AG04450 (cell line): ENCODE measurements at regions not wholly inside any gene's neighbourhood (a gene's known extent, or its start where the extent isn't known, plus 50 kb on each side); places are given as distances from the start of the nearest gene placed in this dataset.

ENCODE experiments used
- CTCF ChIA-PET: fragments of 300-600, 350-600 bp; formaldehyde crosslinking; extraction: SDS; loops from one replicate; lab custom pipeline; 2022; ENCODE audit warnings: antibody characterized with exemption, inconsistent platforms; lab: Charles Lee
- POLR2A ChIA-PET: fragments of 350-600 bp; formaldehyde crosslinking; extraction: SDS; loops from one replicate; lab custom pipeline; 2021; ENCODE audit warnings: antibody characterized with exemption, inconsistent platforms; lab: Yijun Ruan, JAX
- DNase-seq: peaks from one replicate; pipeline ENCODE4 v3.0.0-alpha.2; 2011; ENCODE audit warnings: low read depth, low spot score
- H3K27ac ChIP-seq: one replicate; pipeline ENCODE4 v1.5.1; 2012; ENCODE audit warnings: low read depth, low read length, control low read depth
- H3K27me3 ChIP-seq: one replicate; pipeline ENCODE4 v1.6.0; 2012; ENCODE audit warnings: low read length; ENCODE audit not compliant: control insufficient read depth, insufficient read depth
- H3K4me3 ChIP-seq: 2 replicates; pipeline ENCODE4 v1.5.1; 2011; ENCODE audit warnings: mild to moderate bottlenecking, low read depth, low read length, control low read depth
- H3K9me3 ChIP-seq: 2 replicates; pipeline ENCODE4 v1.5.1; 2012; ENCODE audit warnings: low read length; ENCODE audit not compliant: control insufficient read depth, insufficient read depth
- TF ChIP-seq, protein P1 (sequence below): IDR thresholded peaks from 2 replicates; pipeline ENCODE4 v1.5.1; 2011; ENCODE audit warnings: low read depth, low read length, control low read depth, inconsistent platforms

DNA sequence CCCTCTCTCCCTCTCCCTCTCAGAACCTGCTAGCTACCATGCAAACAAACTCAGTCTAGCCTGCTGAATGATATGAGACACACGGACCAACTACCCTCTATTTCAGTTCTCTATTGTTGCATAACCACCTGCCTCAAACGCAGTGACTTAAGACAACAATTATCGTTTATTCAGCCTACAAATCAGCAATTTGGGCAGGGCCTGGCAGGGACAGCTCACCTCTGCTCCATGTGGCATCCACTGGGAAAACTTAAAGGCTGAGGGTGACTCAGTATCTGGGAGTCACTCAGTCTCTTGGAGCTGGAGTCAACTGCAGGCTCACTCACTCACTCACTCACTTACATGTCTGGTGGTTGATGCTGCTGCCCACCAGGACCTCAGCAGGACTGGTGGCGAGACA, 121.3 kb downstream of the SEC16B start:
- DNase-seq = no peak
- CTCF ChIA-PET = no interaction called here
- TF ChIP-seq, protein P1, sequence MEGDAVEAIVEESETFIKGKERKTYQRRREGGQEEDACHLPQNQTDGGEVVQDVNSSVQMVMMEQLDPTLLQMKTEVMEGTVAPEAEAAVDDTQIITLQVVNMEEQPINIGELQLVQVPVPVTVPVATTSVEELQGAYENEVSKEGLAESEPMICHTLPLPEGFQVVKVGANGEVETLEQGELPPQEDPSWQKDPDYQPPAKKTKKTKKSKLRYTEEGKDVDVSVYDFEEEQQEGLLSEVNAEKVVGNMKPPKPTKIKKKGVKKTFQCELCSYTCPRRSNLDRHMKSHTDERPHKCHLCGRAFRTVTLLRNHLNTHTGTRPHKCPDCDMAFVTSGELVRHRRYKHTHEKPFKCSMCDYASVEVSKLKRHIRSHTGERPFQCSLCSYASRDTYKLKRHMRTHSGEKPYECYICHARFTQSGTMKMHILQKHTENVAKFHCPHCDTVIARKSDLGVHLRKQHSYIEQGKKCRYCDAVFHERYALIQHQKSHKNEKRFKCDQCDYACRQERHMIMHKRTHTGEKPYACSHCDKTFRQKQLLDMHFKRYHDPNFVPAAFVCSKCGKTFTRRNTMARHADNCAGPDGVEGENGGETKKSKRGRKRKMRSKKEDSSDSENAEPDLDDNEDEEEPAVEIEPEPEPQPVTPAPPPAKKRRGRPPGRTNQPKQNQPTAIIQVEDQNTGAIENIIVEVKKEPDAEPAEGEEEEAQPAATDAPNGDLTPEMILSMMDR = no peak
- POLR2A ChIA-PET = no interaction called here
- Histone ChIP-seq H3K9me3 (no peaks in the 10 kb centered on the region), H3K4me3 (no peak overlapping the region), H3K27ac (peak overlapping the region; percentile 74), H3K27me3 (no peaks in the 10 kb centered on the region)

DNA sequence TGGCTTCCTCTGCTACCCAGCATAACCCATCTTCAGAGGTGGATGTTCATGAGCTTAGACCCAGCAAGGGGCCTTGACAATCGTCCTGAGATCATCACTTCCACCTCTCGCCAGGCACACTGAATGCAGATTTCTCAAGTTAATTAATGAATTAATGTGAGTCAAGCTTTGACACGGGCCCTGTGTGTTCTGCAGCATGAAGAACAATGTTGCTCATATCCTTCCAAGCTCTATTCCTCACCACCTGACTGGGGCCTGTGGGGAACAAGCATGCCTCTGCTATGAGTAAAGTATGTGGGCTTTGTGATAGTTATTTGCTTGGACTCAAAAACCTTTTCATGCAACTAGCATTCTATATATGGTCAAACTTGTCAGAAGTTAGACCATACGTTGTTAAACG, 122.0 kb downstream of the SEC16B start:
- H3K27ac ChIP-seq = peak overlapping the region; percentile 87
- TF ChIP-seq, protein P1 = no peak
- H3K27me3 ChIP-seq = no peaks in the 10 kb centered on the region
- ChIA-PET CTCF (interaction anchor here (1.3 kb wide), 1 partner anchor 32 kb away, joined by 3 read pairs; no protein-coding TSS in a partner anchor), POLR2A (interaction anchor here (1.0 kb wide), 1 partner anchor 25 kb away, joined by 3 read pairs; no protein-coding TSS in a partner anchor)
- no peak overlapping the region for H3K4me3 ChIP-seq
- no peaks in the 10 kb centered on the region for H3K9me3 ChIP-seq
- DNase-seq = peak; percentile 74

DNA sequence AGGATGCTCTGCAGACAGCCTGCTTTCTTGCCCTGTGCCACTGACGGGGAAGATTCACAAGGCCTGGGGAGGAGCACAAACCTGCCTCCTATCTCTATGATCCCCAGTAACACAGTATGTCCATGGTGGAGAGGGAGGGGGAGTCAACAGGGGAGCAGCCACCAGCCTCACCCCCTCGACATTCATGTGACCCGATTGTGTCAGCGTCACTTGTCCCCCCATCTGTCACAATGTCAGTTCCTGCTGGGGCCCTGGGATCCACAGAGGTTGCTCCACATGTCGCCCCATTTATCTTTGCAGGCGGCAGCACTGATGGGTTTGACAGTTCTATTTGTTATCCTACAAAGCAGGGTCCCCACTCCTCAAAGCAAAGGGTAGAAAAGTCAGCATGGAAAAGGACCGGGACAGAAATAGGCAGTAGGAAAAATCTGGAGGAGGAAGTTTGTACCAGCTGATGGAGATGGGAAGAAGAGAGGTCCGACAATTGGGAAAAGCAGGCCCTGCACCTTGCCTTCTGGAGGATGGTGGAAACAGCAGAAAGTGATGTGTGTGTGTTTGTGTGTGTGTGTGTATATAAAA, 130.9 kb downstream of the SEC16B start:
- ChIA-PET POLR2A (no interaction called here), CTCF (no interaction called here)
- H3K4me3 ChIP-seq = no peak overlapping the region
- H3K27ac ChIP-seq = no peak overlapping the region
- DNase-seq = no peak
- TF ChIP-seq, protein P1 = no peak
- H3K9me3 ChIP-seq = no peaks in the 10 kb centered on the region
- peaks cover 5% of the 10 kb centered on the region for H3K27me3 ChIP-seq

DNA sequence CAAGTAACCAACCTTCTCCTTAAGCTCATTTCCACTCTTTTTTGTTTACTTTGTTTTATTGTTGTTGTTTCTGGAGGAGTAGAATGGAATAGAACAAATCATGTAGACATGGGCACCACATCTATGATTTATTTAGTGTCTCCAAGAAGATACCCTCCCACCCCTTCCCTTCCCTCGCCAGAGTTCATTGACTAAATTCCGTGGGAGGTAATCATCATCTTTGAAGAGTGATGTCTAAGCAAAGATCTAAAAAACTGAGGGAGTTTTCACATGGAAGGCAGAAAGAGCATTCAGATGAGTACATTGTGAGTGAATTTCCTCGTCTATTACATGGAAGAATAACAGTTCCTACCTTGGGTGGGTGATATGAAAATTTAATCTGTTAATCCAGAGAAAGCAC, 136.2 kb downstream of the SEC16B start:
- H3K9me3 ChIP-seq = no peaks in the 10 kb centered on the region
- no peak overlapping the region for H3K27ac ChIP-seq
- H3K4me3 ChIP-seq = no peak overlapping the region
- no peak for DNase-seq
- no peaks in the 10 kb centered on the region for H3K27me3 ChIP-seq
- POLR2A ChIA-PET = no interaction called here
- CTCF ChIA-PET = no interaction called here
- TF ChIP-seq, protein P1 = no peak

DNA sequence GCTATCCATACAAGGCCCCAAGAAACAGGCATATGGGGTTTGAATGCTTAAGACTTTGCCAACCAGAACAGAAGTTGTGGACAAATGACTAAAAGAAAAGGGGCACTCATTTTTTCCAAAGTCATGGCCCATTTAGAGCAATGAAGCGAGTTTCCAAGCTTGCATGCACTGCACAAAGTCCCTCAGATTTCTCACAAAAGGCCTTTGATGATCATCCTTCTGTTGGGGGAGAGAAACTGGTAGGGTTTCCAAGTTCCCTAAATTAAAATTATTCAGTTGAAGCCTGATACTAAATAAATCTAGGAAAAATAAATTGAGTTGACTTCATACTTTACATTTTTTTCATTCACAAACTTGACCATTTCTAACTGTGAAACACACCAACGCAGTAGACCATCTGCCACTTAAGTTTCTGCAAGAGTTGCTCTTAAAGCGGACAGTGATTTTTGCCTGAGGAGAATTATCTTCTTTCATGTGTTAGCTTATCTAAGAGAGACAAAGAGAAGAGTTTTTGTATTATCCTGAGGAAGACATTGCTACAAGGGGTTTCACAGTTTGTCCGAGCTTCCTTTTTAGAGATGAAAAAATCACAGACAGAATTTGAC, 139.2 kb downstream of the SEC16B start:
- ChIA-PET CTCF (no interaction called here), POLR2A (no interaction called here)
- DNase-seq = no peak
- TF ChIP-seq, protein P1 = no peak
- H3K9me3 ChIP-seq = no peaks in the 10 kb centered on the region
- no peak overlapping the region for H3K27ac ChIP-seq
- no peaks in the 10 kb centered on the region for H3K27me3 ChIP-seq
- no peak overlapping the region for H3K4me3 ChIP-seq
